MM.1S (cell line): ENCODE measurements at regions not wholly inside any gene's neighbourhood (a gene's known extent, or its start where the extent isn't known, plus 50 kb on each side); places are given as distances from the start of the nearest gene placed in this dataset.
A peak's percentile ranks its signal among the peaks of the same experiment; 100 is the strongest.

Source experiments
- DNase-seq: peaks from one replicate; pipeline ENCODE4 v3.0.0-alpha.2; 2015
- H2AFZ ChIP-seq: fragments of 300-600 bp; sonication (generic); 2 replicates; pipeline ENCODE4 v1.6.0; 2016; ENCODE audit warnings: antibody characterized with exemption, low read length
- H3F3A ChIP-seq: fragments of 300-600 bp; sonication (generic); 2 replicates; pipeline ENCODE4 v1.6.1; 2016; ENCODE audit warnings: mild to moderate bottlenecking, antibody characterized with exemption, low read length, moderate library complexity, mixed read lengths; ENCODE audit not compliant: insufficient read depth
- H3K27ac ChIP-seq: fragments of 300-600 bp; sonication (generic); 2 replicates; pipeline ENCODE4 v1.5.1; 2016; ENCODE audit warnings: mild to moderate bottlenecking, low read length
- H3K27me3 ChIP-seq: fragments of 300-600 bp; sonication (generic); replicated peaks from 2 replicates; pipeline ENCODE4 v1.6.0; 2016; ENCODE audit warnings: low read length; ENCODE audit not compliant: insufficient read depth
- H3K36me3 ChIP-seq: fragments of 300-600 bp; sonication (generic); replicated peaks from 2 replicates; pipeline ENCODE4 v1.6.1; 2016; ENCODE audit warnings: mild to moderate bottlenecking, low read length, mixed read lengths; ENCODE audit not compliant: insufficient read depth
- H3K4me1 ChIP-seq: fragments of 300-600 bp; sonication (generic); 2 replicates; pipeline ENCODE4 v1.6.1; 2016; ENCODE audit warnings: low read length, mixed read lengths
- H3K4me2 ChIP-seq: fragments of 300-600 bp; sonication (generic); 2 replicates; pipeline ENCODE4 v1.6.0; 2016; ENCODE audit warnings: low read depth, low read length
- H3K4me3 ChIP-seq: fragments of 300-600 bp; sonication (generic); 2 replicates; pipeline ENCODE4 v1.5.1; 2016; ENCODE audit warnings: low read length, mixed read lengths
- H3K79me2 ChIP-seq: fragments of 300-600 bp; sonication (generic); 2 replicates; pipeline ENCODE4 v1.6.1; 2016; ENCODE audit warnings: mixed run types, low read length, mixed read lengths
- H3K9ac ChIP-seq: fragments of 300-600 bp; sonication (generic); 2 replicates; pipeline ENCODE4 v1.6.1; 2016; ENCODE audit warnings: low read length, mixed read lengths
- H3K9me2 ChIP-seq: fragments of 300-600 bp; sonication (generic); replicated peaks from 2 replicates; pipeline ENCODE4 v1.6.1; 2016; ENCODE audit warnings: mild to moderate bottlenecking, low read length, mixed read lengths; ENCODE audit not compliant: insufficient read depth
- H3K9me3 ChIP-seq: fragments of 300-600 bp; sonication (generic); replicated peaks from 2 replicates; pipeline ENCODE4 v1.6.1; 2016; ENCODE audit warnings: mild to moderate bottlenecking, low read length, mixed read lengths; ENCODE audit not compliant: insufficient read depth
- H4K20me1 ChIP-seq: fragments of 300-600 bp; sonication (generic); 2 replicates; pipeline ENCODE4 v1.6.1; 2016; ENCODE audit warnings: mild to moderate bottlenecking, low read length, moderate library complexity, mixed read lengths; ENCODE audit not compliant: insufficient read depth
- EZH2 ChIP-seq: fragments of 300-600 bp; sonication (generic); optimal IDR thresholded peaks from 2 replicates; pipeline ENCODE3; 2017; ENCODE audit warnings: low read depth, mild to moderate bottlenecking, antibody characterized with exemption, low read length, mixed read lengths
- EZH2phosphoT487 ChIP-seq: fragments of 300-600 bp; sonication (generic); IDR thresholded peaks from 2 replicates; pipeline ENCODE4 v1.6.1; 2018; ENCODE audit warnings: antibody characterized with exemption, low read length
- TF ChIP-seq, protein P1 (sequence below): fragments of 300-600 bp; sonication (generic); IDR thresholded peaks from 2 replicates; pipeline ENCODE4 v1.5.1; 2016; ENCODE audit warnings: antibody characterized with exemption, low read length, mixed read lengths

DNA sequence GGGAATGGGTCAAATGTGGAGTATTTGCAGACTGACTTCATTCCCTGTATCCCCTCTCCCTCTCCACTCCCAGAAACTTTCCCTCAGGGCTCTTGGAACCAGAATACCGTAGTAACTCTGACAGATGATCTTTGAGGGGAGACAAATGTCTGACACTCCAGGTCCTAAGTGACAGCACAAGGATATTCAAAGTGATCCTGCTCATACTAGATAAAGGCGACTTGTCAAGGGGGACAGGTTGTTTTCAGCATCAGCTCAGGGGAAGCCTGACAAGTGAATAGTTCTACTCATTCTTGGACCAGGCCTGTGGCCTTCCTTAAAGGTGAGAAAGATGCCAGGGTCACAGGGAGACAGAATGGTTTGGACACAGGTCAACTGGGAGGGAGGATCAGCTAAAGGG is 92.8 kb downstream of the NXPE2 start:
- Histone ChIP-seq H3K79me2 (no peaks in the 10 kb centered on the region), H2AFZ (no peak overlapping the region), H3K9ac (no peak overlapping the region), H3K9me3 (no peaks in the 10 kb centered on the region), H3K4me1 (peaks cover 16% of the 10 kb centered on the region), H3F3A (peaks cover 15% of the 10 kb centered on the region), H3K36me3 (no peaks in the 10 kb centered on the region), H3K27ac (no peak overlapping the region), H3K9me2 (no peaks in the 10 kb centered on the region), H4K20me1 (no peaks in the 10 kb centered on the region), H3K27me3 (no peaks in the 10 kb centered on the region), H3K4me3 (no peak overlapping the region), H3K4me2 (no peak overlapping the region)
- TF ChIP-seq EZH2phosphoT487 (no peak), EZH2 (no peak)
- TF ChIP-seq, protein P1, sequence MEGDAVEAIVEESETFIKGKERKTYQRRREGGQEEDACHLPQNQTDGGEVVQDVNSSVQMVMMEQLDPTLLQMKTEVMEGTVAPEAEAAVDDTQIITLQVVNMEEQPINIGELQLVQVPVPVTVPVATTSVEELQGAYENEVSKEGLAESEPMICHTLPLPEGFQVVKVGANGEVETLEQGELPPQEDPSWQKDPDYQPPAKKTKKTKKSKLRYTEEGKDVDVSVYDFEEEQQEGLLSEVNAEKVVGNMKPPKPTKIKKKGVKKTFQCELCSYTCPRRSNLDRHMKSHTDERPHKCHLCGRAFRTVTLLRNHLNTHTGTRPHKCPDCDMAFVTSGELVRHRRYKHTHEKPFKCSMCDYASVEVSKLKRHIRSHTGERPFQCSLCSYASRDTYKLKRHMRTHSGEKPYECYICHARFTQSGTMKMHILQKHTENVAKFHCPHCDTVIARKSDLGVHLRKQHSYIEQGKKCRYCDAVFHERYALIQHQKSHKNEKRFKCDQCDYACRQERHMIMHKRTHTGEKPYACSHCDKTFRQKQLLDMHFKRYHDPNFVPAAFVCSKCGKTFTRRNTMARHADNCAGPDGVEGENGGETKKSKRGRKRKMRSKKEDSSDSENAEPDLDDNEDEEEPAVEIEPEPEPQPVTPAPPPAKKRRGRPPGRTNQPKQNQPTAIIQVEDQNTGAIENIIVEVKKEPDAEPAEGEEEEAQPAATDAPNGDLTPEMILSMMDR: no peak
- DNase-seq: no peak

DNA sequence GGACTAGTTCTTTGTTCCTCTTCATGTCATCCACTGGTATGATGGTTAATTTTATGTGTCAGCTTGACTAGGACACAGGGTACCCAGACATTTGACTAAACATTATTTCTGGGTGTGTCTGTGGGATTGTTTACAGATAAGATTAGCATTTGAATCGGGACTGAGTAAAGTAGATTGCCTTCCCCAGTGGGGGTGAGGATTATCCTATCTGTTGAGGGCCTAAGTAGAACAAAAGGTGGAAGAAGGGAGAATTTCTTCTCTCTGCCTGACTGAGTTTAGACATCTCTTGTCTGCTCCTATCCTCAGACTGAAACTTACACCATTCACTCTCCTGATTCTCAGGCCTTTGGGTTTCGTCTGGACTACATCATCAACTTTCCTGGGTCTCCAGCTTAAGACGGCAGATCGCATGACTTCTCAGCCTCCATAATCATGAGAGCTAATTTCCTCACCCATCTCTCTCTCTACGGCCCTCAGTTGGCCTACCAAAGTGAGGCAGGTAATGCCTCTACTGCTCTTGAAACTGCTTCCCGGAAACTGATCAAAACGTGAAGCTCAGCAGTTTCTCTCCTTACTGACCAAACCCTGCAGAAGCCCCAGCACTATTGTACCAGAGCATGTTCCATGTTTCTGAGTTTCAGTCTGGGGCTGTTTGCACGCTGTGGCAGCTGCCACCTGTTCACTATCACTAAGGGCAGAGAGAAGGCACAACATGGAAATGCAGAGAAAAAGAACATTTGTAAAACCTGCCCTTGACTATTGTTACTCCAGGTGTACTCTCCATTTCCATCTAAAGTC is 95.4 kb downstream of the NXPE2 start:
- Histone ChIP-seq H3K36me3 (no peaks in the 10 kb centered on the region), H3K27me3 (no peaks in the 10 kb centered on the region), H3K4me1 (peaks cover 16% of the 10 kb centered on the region), H3K79me2 (no peaks in the 10 kb centered on the region), H3K9me3 (no peaks in the 10 kb centered on the region), H3K4me3 (no peak overlapping the region), H3F3A (peaks cover 15% of the 10 kb centered on the region), H3K9ac (no peak overlapping the region), H4K20me1 (no peaks in the 10 kb centered on the region), H2AFZ (peak overlapping the region; percentile 61), H3K9me2 (no peaks in the 10 kb centered on the region), H3K27ac (peak overlapping the region; percentile 68), H3K4me2 (peak overlapping the region; percentile 43)
- TF ChIP-seq, protein P1: no peak
- TF ChIP-seq EZH2phosphoT487 (no peak), EZH2 (no peak)
- DNase-seq: peak; percentile 87

DNA sequence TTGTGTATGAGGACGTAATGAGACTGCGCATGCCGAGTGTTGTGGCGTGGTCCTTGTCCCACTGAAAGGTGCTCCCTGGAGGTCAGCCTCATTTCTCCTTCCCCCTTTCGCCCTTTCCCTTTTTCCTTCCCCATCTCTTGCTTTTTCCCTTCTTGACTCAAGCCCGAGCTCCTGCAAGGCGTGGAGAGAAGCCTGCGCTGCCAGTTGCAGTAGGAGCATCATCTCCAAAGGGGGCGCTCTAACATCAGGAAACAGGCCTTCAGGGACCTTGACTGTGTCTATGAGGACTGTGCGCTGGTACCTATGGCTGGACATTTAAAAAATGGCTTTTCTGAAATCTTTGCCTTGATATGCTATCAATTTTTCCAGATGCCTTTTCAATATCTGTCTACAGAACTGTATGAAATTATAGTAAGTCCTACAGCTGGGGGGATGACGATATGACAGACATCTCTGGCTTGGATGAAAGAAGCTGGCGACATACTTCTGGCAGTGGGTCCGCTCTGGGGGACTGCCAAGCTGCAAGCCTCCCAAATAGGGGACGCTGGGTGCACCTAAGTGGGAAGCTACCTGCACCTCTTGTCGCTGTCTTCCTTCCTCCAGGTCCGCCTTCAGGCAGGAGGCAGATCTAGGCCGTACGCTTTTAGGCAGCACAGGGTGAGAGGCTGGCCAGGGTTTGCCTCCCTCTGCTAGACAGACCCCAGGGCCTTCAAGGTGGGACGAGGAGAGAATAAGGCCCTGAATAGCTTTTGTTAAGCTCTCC is 96.5 kb downstream of the NXPE2 start:
- peak overlapping the region; percentile 68; the same call in 1 of the 2 replicates for H3K27ac ChIP-seq
- TF ChIP-seq EZH2phosphoT487: no peak
- TF ChIP-seq EZH2: no peak
- TF ChIP-seq, protein P1: peak; percentile 47
- no peaks in the 10 kb centered on the region for H3K9me3 ChIP-seq
- H2AFZ ChIP-seq: no peak overlapping the region
- H3K27me3 ChIP-seq: no peaks in the 10 kb centered on the region
- H3K36me3 ChIP-seq: no peaks in the 10 kb centered on the region
- H3K4me3 ChIP-seq: no peak overlapping the region
- H3K79me2 ChIP-seq: no peaks in the 10 kb centered on the region
- H4K20me1 ChIP-seq: no peaks in the 10 kb centered on the region
- no peaks in the 10 kb centered on the region for H3K9me2 ChIP-seq
- H3K4me2 ChIP-seq: peak overlapping the region; percentile 43
- H3K4me1 ChIP-seq: peaks cover 16% of the 10 kb centered on the region
- H3F3A ChIP-seq: peaks cover 15% of the 10 kb centered on the region
- H3K9ac ChIP-seq: no peak overlapping the region
- DNase-seq: no peak
